Colonic mucosa (tissue), 4 donors: ENCODE measurements at regions not wholly inside any gene's neighbourhood (a gene's known extent, or its start where the extent isn't known, plus 50 kb on each side); places are given as distances from the start of the nearest gene placed in this dataset.
"Not testable (repeated sequence)": the region's sequence is repeated elsewhere in the genome, so short reads cannot be mapped to it uniquely, and the experiment has no call there.

ENCODE experiments used
- DNase-seq: peaks from one replicate; pipeline ENCODE4 v3.0.0-alpha.2; 2020
- H3K27ac ChIP-seq: fragments of 200-600 bp; one replicate; pipeline ENCODE4 v1.8.0; 2021
- H3K27me3 ChIP-seq: fragments of 200-600 bp; one replicate; pipeline ENCODE4 v1.8.0; 2021
- H3K36me3 ChIP-seq: fragments of 200-600 bp; one replicate; pipeline ENCODE4 v1.8.0; 2021
- H3K4me1 ChIP-seq: fragments of 200-600 bp; one replicate; pipeline ENCODE4 v1.8.0; 2021; ENCODE audit warnings: mild to moderate bottlenecking
- H3K4me3 ChIP-seq: fragments of 200-600 bp; one replicate; pipeline ENCODE4 v1.8.0; 2021
- H3K9ac ChIP-seq, 2 donors: one replicate each; pipeline ENCODE4 v1.7.0; 2013; ENCODE audit warnings: control low read depth in 2 of 2, low read depth in 2 of 2, low read length in 2 of 2
- H3K9me3 ChIP-seq: fragments of 200-600 bp; one replicate; pipeline ENCODE4 v1.8.0; 2021
- intact Hi-C: fragments of 100-400 bp; cut with DNase I; formaldehyde crosslinking; loops from one replicate; pipeline ENCODE4 v1.14.1; 2022
- TF ChIP-seq, protein P1 (sequence below): fragments of 200-600 bp; IDR thresholded peaks from one replicate; pipeline ENCODE4 v1.8.0; 2022; ENCODE audit warnings: antibody characterized with exemption, mild to moderate bottlenecking
- donor health status: healthy.
- donor health status: DM: no; HTN: no; CAD: no.
- donor health status: DM: no; HTN: no; CAD: no.

GRCh38 chr16:58863761-58864160, 129.6 kb upstream of the GOT2 start:
- no peak overlapping the region for H3K27ac ChIP-seq
- H3K27me3 ChIP-seq: no peaks in the 10 kb centered on the region
- no peaks in the 10 kb centered on the region for H3K4me1 ChIP-seq
- no peak overlapping the region for H3K9ac ChIP-seq
- no peak overlapping the region for H3K4me3 ChIP-seq
- TF ChIP-seq, protein P1, sequence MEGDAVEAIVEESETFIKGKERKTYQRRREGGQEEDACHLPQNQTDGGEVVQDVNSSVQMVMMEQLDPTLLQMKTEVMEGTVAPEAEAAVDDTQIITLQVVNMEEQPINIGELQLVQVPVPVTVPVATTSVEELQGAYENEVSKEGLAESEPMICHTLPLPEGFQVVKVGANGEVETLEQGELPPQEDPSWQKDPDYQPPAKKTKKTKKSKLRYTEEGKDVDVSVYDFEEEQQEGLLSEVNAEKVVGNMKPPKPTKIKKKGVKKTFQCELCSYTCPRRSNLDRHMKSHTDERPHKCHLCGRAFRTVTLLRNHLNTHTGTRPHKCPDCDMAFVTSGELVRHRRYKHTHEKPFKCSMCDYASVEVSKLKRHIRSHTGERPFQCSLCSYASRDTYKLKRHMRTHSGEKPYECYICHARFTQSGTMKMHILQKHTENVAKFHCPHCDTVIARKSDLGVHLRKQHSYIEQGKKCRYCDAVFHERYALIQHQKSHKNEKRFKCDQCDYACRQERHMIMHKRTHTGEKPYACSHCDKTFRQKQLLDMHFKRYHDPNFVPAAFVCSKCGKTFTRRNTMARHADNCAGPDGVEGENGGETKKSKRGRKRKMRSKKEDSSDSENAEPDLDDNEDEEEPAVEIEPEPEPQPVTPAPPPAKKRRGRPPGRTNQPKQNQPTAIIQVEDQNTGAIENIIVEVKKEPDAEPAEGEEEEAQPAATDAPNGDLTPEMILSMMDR: no peak
- no peaks in the 10 kb centered on the region for H3K9me3 ChIP-seq
- no peak for DNase-seq
- intact Hi-C loops: no loop called here
- H3K36me3 ChIP-seq: no peaks in the 10 kb centered on the region

DNA sequence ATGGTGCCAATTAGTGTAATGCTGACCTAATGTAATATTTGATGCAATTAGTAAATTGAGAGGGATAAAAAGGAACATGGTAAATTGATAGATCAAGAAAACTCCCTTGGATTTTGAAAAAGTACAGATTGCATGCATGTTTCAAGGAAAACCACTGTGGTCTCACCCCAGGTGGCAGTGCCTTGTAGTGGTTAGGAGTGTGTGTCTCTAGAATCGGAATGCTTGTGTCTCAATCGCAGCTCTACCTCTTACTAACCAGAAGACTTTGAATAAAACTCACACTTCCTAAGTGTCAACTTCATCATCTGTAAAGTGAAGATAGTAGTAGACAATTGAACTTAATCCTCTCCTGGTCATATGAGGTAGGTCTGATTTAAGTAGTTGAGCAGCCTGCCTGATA, 128.9 kb upstream of the GOT2 start:
- H3K4me3 ChIP-seq: no peak overlapping the region
- H3K9me3 ChIP-seq: no peaks in the 10 kb centered on the region
- H3K4me1 ChIP-seq: no peaks in the 10 kb centered on the region
- H3K27ac ChIP-seq: no peak overlapping the region
- no peaks in the 10 kb centered on the region for H3K27me3 ChIP-seq
- intact Hi-C loops: no loop called here
- no peak overlapping the region for H3K9ac ChIP-seq
- no peak for DNase-seq
- TF ChIP-seq, protein P1: no peak
- no peaks in the 10 kb centered on the region for H3K36me3 ChIP-seq

DNA sequence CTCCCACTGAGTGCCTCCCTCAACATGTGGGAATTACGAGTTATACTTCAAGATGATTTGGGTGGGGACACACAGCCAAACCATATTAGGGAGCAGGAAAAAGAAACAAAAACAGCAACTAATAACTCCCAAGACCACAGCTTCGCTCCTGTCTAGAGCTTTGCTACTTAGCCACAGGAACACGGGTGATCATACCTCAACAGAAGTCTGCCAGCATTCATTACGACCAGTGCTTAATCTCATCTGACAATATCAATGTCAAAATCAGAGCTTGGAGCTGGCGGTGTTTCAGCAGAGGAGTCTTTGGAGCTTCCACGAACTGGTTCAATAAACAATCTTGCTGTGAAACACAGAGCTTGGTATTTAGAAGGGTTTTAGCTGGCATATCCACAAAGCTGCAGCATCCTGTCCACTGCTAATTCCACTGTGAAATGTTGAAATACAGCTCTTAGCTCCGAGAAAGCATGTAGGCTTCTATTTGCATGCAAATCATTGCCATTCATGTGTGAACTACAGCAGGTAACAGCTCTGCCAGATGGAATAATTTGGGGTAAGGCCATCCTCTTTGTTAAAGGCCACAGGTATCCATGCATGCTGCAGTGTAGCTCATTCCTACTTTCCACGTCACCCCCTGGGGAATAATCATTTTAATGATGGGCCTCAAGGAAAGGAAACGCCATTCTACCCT, 128.4 kb upstream of the GOT2 start:
- TF ChIP-seq, protein P1: no peak
- no peak overlapping the region for H3K27ac ChIP-seq
- H3K9me3 ChIP-seq: no peaks in the 10 kb centered on the region
- no peaks in the 10 kb centered on the region for H3K27me3 ChIP-seq
- H3K36me3 ChIP-seq: no peaks in the 10 kb centered on the region
- H3K4me1 ChIP-seq: no peaks in the 10 kb centered on the region
- H3K4me3 ChIP-seq: no peak overlapping the region
- DNase-seq: no peak
- intact Hi-C loops: no loop called here
- H3K9ac ChIP-seq: no peak overlapping the region

GRCh38 chr16:58859958-58860669, 126.0 kb upstream of the GOT2 start:
- Histone ChIP-seq H3K9ac (no peak overlapping the region), H3K36me3 (no peaks in the 10 kb centered on the region), H3K4me3 (no peak overlapping the region), H3K27ac (no peak overlapping the region), H3K27me3 (no peaks in the 10 kb centered on the region), H3K4me1 (no peaks in the 10 kb centered on the region), H3K9me3 (no peaks in the 10 kb centered on the region)
- TF ChIP-seq, protein P1: no peak
- no peak for DNase-seq
- intact Hi-C loops: no loop called here

DNA sequence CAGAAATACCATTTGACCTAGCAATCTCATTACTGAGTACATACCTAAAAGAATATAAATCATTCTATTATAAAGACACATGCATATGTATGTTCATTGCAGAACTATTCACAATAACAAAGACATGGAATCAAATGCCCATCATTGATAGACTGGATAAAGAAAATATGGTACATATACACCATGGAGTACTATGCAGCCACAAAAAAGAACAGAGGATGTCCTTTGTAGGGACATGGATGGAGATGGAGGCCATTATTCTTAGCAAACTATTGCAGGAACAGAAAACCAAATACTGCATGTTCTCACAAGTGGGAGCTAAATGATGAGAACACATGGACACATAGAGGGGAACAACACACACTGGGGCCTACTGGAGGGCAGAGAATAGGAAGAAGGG, 124.5 kb upstream of the GOT2 start:
- H3K27ac ChIP-seq, H3K36me3 ChIP-seq, H3K4me3 ChIP-seq, H3K4me1 ChIP-seq, H3K9ac ChIP-seq, intact Hi-C loops, H3K9me3 ChIP-seq, DNase-seq, H3K27me3 ChIP-seq: not testable (repeated sequence)

GRCh38 chr16:58855291-58855863, 121.3 kb upstream of the GOT2 start:
- Histone ChIP-seq H3K9ac (no peak overlapping the region), H3K9me3 (no peaks in the 10 kb centered on the region), H3K4me1 (no peaks in the 10 kb centered on the region), H3K27ac (no peak overlapping the region), H3K27me3 (no peaks in the 10 kb centered on the region), H3K36me3 (no peaks in the 10 kb centered on the region), H3K4me3 (no peak overlapping the region)
- TF ChIP-seq, protein P1: no peak
- no peak for DNase-seq
- intact Hi-C loops: no loop called here
